GM18861 (cell line): ENCODE measurements at regions not wholly inside any gene's neighbourhood (a gene's known extent, or its start where the extent isn't known, plus 50 kb on each side); places are given as distances from the start of the nearest gene placed in this dataset.

Source experiments
- ATAC-seq: cut with Tn5 transposase; IDR thresholded peaks from one replicate; pipeline ENCODE4 v1.9.1; 2021; ENCODE audit not compliant: unreplicated experiment

GRCh38 chr18:40048886-40049650 lies 1906.0 kb upstream of the PIK3C3 start:
- no peak for ATAC-seq

- ATAC-seq, result no peak
Measured at GRCh38 chr18:40048253-40048652, 1906.8 kb upstream of the PIK3C3 start.

- no peak for ATAC-seq
Measured at GRCh38 chr18:40046596-40046995, 1908.4 kb upstream of the PIK3C3 start.

- no peak for ATAC-seq
Measured at GRCh38 chr18:40041951-40042350, 1913.1 kb upstream of the PIK3C3 start.

- no peak for ATAC-seq
Measured at GRCh38 chr18:40040574-40040973, 1914.5 kb upstream of the PIK3C3 start.

GRCh38 chr18:40037356-40037755 lies 1917.7 kb upstream of the PIK3C3 start:
- ATAC-seq, result no peak

GRCh38 chr18:40036861-40037260 lies 1918.2 kb upstream of the PIK3C3 start:
- no peak for ATAC-seq

- no peak for ATAC-seq
Measured at GRCh38 chr18:40035966-40036365, 1919.1 kb upstream of the PIK3C3 start.

GRCh38 chr18:40032076-40032475 lies 1923.0 kb upstream of the PIK3C3 start:
- ATAC-seq, result no peak

GRCh38 chr18:40031435-40031834 lies 1923.6 kb upstream of the PIK3C3 start:
- ATAC-seq, result no peak

- no peak for ATAC-seq
Measured at GRCh38 chr18:40019797-40020392, 1935.1 kb upstream of the PIK3C3 start.

- no peak for ATAC-seq
Measured at GRCh38 chr18:40018266-40018665, 1936.8 kb upstream of the PIK3C3 start.

- no peak for ATAC-seq
Measured at GRCh38 chr18:40017021-40017420, 1938.0 kb upstream of the PIK3C3 start.

GRCh38 chr18:40016405-40016804 lies 1938.6 kb upstream of the PIK3C3 start:
- ATAC-seq, result no peak

- no peak for ATAC-seq
Measured at GRCh38 chr18:40013001-40013609, 1941.9 kb upstream of the PIK3C3 start.

- no peak for ATAC-seq
Measured at GRCh38 chr18:40011201-40011600, 1943.8 kb upstream of the PIK3C3 start.

- ATAC-seq, result no peak
Measured at GRCh38 chr18:40006634-40007033, 1948.4 kb upstream of the PIK3C3 start.

- no peak for ATAC-seq
Measured at GRCh38 chr18:40004246-40004645, 1950.8 kb upstream of the PIK3C3 start.

GRCh38 chr18:39998317-39998716 lies 1956.7 kb upstream of the PIK3C3 start:
- ATAC-seq, result no peak

- ATAC-seq, result no peak
Measured at GRCh38 chr18:39994498-39994897, 1960.5 kb upstream of the PIK3C3 start.

- ATAC-seq, result no peak
Measured at GRCh38 chr18:39991696-39992265, 1963.3 kb upstream of the PIK3C3 start.

- no peak for ATAC-seq
Measured at GRCh38 chr18:39990540-39990939, 1964.5 kb upstream of the PIK3C3 start.
